CD14-positive monocyte (primary cell): ENCODE measurements at regions not wholly inside any gene's neighbourhood (a gene's known extent, or its start where the extent isn't known, plus 50 kb on each side); places are given as distances from the start of the nearest gene placed in this dataset.

ENCODE experiments used
- DNase-seq, 3 donors: peaks; one replicate each; pipeline ENCODE4 v3.0.0-alpha.2; 2011 to 2022
- H2AFZ ChIP-seq: 2 replicates; pipeline ENCODE4 v1.6.0; 2012; ENCODE audit warnings: mild to moderate bottlenecking, low read depth, low read length, inconsistent platforms; ENCODE audit not compliant: insufficient read depth, poor library complexity, severe bottlenecking
- H3K27ac ChIP-seq, 2 donors: 1 replicate in 1 of 2; 2 replicates in 1 of 2; pipeline ENCODE4 v1.5.1; 2012 to 2013; ENCODE audit warnings: low read length in 2 of 2, control low read depth in 1 of 2, inconsistent platforms in 1 of 2, low read depth in 1 of 2, mild to moderate bottlenecking in 1 of 2
- H3K27me3 ChIP-seq, 2 donors: one replicate each; pipeline versions ENCODE4 v1.6.0 to v1.6.1; 2011 to 2013; ENCODE audit warnings: low read length in 2 of 2; ENCODE audit not compliant: control insufficient read depth in 2 of 2, insufficient read depth in 2 of 2
- H3K36me3 ChIP-seq, 2 donors: replicated peaks in 1 of 2; 1 replicate in 1 of 2; 2 replicates in 1 of 2; pipeline versions ENCODE4 v1.5.1 to v1.6.1; 2012 to 2013; ENCODE audit warnings: low read length in 2 of 2, control low read depth in 1 of 2, inconsistent platforms in 1 of 2, mild to moderate bottlenecking in 1 of 2; ENCODE audit not compliant: insufficient read depth in 2 of 2, control insufficient read depth in 1 of 2
- H3K4me1 ChIP-seq, 2 donors: 1 replicate in 1 of 2; 2 replicates in 1 of 2; pipeline versions ENCODE4 v1.5.1 to v1.6.1; 2012 to 2013; ENCODE audit warnings: low read length in 2 of 2, control low read depth in 1 of 2, inconsistent platforms in 1 of 2, mild to moderate bottlenecking in 1 of 2, moderate library complexity in 1 of 2; ENCODE audit not compliant: insufficient read depth in 2 of 2, control insufficient read depth in 1 of 2
- H3K4me2 ChIP-seq: replicated peaks from 2 replicates; pipeline ENCODE3; 2012; ENCODE audit warnings: low read length, moderate library complexity, mild to moderate bottlenecking; ENCODE audit not compliant: poor library complexity, severe bottlenecking; ENCODE audit errors: extremely low read depth
- H3K4me3 ChIP-seq, 3 experiments: fragments of 200-600 bp in 1 of 3; sonication (generic) in 1 of 3; replicated peaks in 1 of 3; 1 replicate in 2 of 3; 2 replicates in 1 of 3; pipeline ENCODE4 v1.5.1; 2011 to 2013; ENCODE audit warnings: low read length in 3 of 3, mild to moderate bottlenecking in 3 of 3, control low read depth in 2 of 3, low read depth in 2 of 3, inconsistent platforms in 1 of 3, moderate library complexity in 1 of 3
- H3K79me2 ChIP-seq: 2 replicates; pipeline ENCODE4 v1.6.0; 2012; ENCODE audit warnings: mild to moderate bottlenecking, control low read depth, inconsistent platforms, low read length, moderate library complexity; ENCODE audit not compliant: insufficient read depth
- H3K9ac ChIP-seq: 2 replicates; pipeline ENCODE4 v1.6.0; 2017; ENCODE audit warnings: low read length, mild to moderate bottlenecking; ENCODE audit not compliant: insufficient read depth, poor library complexity, severe bottlenecking
- H3K9me3 ChIP-seq, 2 donors: replicated peaks in 1 of 2; 1 replicate in 1 of 2; 2 replicates in 1 of 2; pipeline versions ENCODE4 v1.5.1 to v1.6.1; 2012 to 2013; ENCODE audit warnings: low read length in 2 of 2, control low read depth in 1 of 2; ENCODE audit not compliant: control insufficient read depth in 1 of 2, insufficient read depth in 1 of 2
- H4K20me1 ChIP-seq: 2 replicates; pipeline ENCODE4 v1.6.0; 2012; ENCODE audit warnings: mild to moderate bottlenecking, low read length, control low read depth, moderate library complexity; ENCODE audit not compliant: insufficient read depth
- H3K27ac Mint-ChIP-seq, 7 donors: one replicate each; pipeline ENCODE4 v1.8.0; 2020; ENCODE audit warnings: mild to moderate bottlenecking in 7 of 7, mixed read lengths in 7 of 7, moderate library complexity in 6 of 7, inconsistent platforms in 2 of 7
- H3K27me3 Mint-ChIP-seq, 3 donors: one replicate each; pipeline ENCODE4 v1.8.0; 2021 to 2022; ENCODE audit warnings: low read depth in 3 of 3, mild to moderate bottlenecking in 3 of 3, mixed read lengths in 3 of 3, moderate library complexity in 3 of 3, inconsistent platforms in 1 of 3
- H3K36me3 Mint-ChIP-seq, 2 donors: one replicate each; pipeline ENCODE4 v1.8.0; 2020; ENCODE audit warnings: mixed read lengths in 2 of 2, inconsistent platforms in 1 of 2, mild to moderate bottlenecking in 1 of 2
- H3K4me1 Mint-ChIP-seq: one replicate; pipeline ENCODE4 v1.8.0; 2020; ENCODE audit warnings: mild to moderate bottlenecking, mixed read lengths
- H3K4me3 Mint-ChIP-seq, 2 donors: one replicate each; pipeline ENCODE4 v1.8.0; 2020; ENCODE audit warnings: mild to moderate bottlenecking in 2 of 2, mixed read lengths in 2 of 2, moderate library complexity in 1 of 2
- H3K9me3 Mint-ChIP-seq, 7 donors: one replicate each; pipeline ENCODE4 v1.8.0; 2020 to 2022; ENCODE audit warnings: mixed read lengths in 7 of 7, mild to moderate bottlenecking in 6 of 7, moderate library complexity in 6 of 7, inconsistent platforms in 2 of 7
- CTCF ChIP-seq: fragments of 200-600 bp; IDR thresholded peaks from one replicate; pipeline ENCODE4 v1.8.0; 2022; ENCODE audit warnings: antibody characterized with exemption, mild to moderate bottlenecking
- WGBS: methylation state at CpG from one replicate; pipeline ENCODE4 v1.1.5; 2013; ENCODE audit warnings: missing lambda C conversion rate; ENCODE audit not compliant: insufficient coverage; 5-methylcytosine and 5-hydroxymethylcytosine counted together
- intact Hi-C, 2 donors: fragments of 100-400 bp; cut with micrococcal nuclease; formaldehyde crosslinking; loops; one replicate each; pipeline versions ENCODE4 v1.15.0 to v1.15.1; 2023

- no peaks in the 10 kb centered on the region for H3K9me3 ChIP-seq
- H3K27me3 ChIP-seq = no peaks in the 10 kb centered on the region
- Mint-ChIP-seq H3K4me1 (no peaks in the 10 kb centered on the region), H3K27ac (no peak overlapping the region), H3K4me3 (peak overlapping the region in 1 of 2 donors; percentile 39), H3K36me3 (no peaks in the 10 kb centered on the region), H3K27me3 (peaks cover 0 to 2% (median 0%) of the 10 kb centered on the region in 3 donors), H3K9me3 (peaks cover 0 to 13% (median 10%) of the 10 kb centered on the region in 7 donors)
- intact Hi-C loops = no loop called here
- no peaks in the 10 kb centered on the region for H3K79me2 ChIP-seq
- TF ChIP-seq CTCF = no peak
- H3K36me3 ChIP-seq = no peaks in the 10 kb centered on the region
- no peak for DNase-seq
- no peak overlapping the region for H3K4me2 ChIP-seq
- H2AFZ ChIP-seq = no peak overlapping the region
- H3K9ac ChIP-seq = no peak overlapping the region
- 98% methylated on average over 6 of the region's 11 CpGs for WGBS
- H3K4me3 ChIP-seq = no peak overlapping the region
- no peaks in the 10 kb centered on the region for H3K4me1 ChIP-seq
- no peaks in the 10 kb centered on the region for H4K20me1 ChIP-seq
- no peak overlapping the region for H3K27ac ChIP-seq
Observed at GRCh38 chr13:51025245-51025905, 85.7 kb downstream of the C13orf42 start.

GRCh38 chr13:51021811-51022210 lies 89.3 kb downstream of the C13orf42 start:
- intact Hi-C loops = no loop called here
- Histone ChIP-seq H2AFZ (no peak overlapping the region), H3K27me3 (no peaks in the 10 kb centered on the region), H3K4me1 (no peaks in the 10 kb centered on the region), H4K20me1 (no peaks in the 10 kb centered on the region), H3K36me3 (no peaks in the 10 kb centered on the region), H3K27ac (no peak overlapping the region), H3K4me3 (no peak overlapping the region), H3K9me3 (no peaks in the 10 kb centered on the region), H3K9ac (no peak overlapping the region), H3K79me2 (no peaks in the 10 kb centered on the region), H3K4me2 (no peak overlapping the region)
- DNase-seq = no peak
- no peaks in the 10 kb centered on the region for H3K36me3 Mint-ChIP-seq
- peaks cover 0 to 6% (median 1%) of the 10 kb centered on the region in 3 donors for H3K27me3 Mint-ChIP-seq
- no peak for TF ChIP-seq CTCF
- peaks cover 0 to 13% (median 10%) of the 10 kb centered on the region in 7 donors for H3K9me3 Mint-ChIP-seq
- no peak overlapping the region for H3K27ac Mint-ChIP-seq
- WGBS = 88% methylated on average over 2 of the region's 3 CpGs
- H3K4me3 Mint-ChIP-seq = no peak overlapping the region
- no peaks in the 10 kb centered on the region for H3K4me1 Mint-ChIP-seq
